ENCODE measurements at regions not wholly inside any gene's neighbourhood (a gene's known extent, or its start where the extent isn't known, plus 50 kb on each side); places are given as distances from the start of the nearest gene placed in this dataset.

- no peaks in the 10 kb centered on the region for H3K4me1 Mint-ChIP-seq
- no peak overlapping the region for H3K27ac Mint-ChIP-seq
- no peaks in the 10 kb centered on the region for H3K36me3 Mint-ChIP-seq (ENCODE audit: low read depth)
- H3K27me3 Mint-ChIP-seq: no peaks in the 10 kb centered on the region
- no peak overlapping the region for H3K4me3 Mint-ChIP-seq
- ChIA-PET CTCF (no interaction called here), POLR2A (no interaction called here)
- no peaks in the 10 kb centered on the region for H3K9me3 Mint-ChIP-seq
- DNase-seq: no peak
Observed at GRCh38 chr6:113651120-113651519, 206.0 kb upstream of the MARCKS start.

- no peak overlapping the region for H3K27ac Mint-ChIP-seq
- POLR2A ChIA-PET: no interaction called here
- CTCF ChIA-PET: no interaction called here
- H3K27me3 Mint-ChIP-seq: no peaks in the 10 kb centered on the region
- no peak overlapping the region for H3K4me3 Mint-ChIP-seq
- no peaks in the 10 kb centered on the region for H3K4me1 Mint-ChIP-seq
- no peaks in the 10 kb centered on the region for H3K36me3 Mint-ChIP-seq (ENCODE audit: low read depth)
- DNase-seq: no peak
- H3K9me3 Mint-ChIP-seq: no peaks in the 10 kb centered on the region
Observed at GRCh38 chr6:113651920-113652319, 205.2 kb upstream of the MARCKS start.

GRCh38 chr6:113653275-113653674 lies 203.9 kb upstream of the MARCKS start:
- H3K36me3 Mint-ChIP-seq (ENCODE audit: low read depth): no peaks in the 10 kb centered on the region
- H3K4me3 Mint-ChIP-seq: no peak overlapping the region
- POLR2A ChIA-PET: no interaction called here
- CTCF ChIA-PET: no interaction called here
- H3K27ac Mint-ChIP-seq: no peak overlapping the region
- DNase-seq: no peak
- no peaks in the 10 kb centered on the region for H3K27me3 Mint-ChIP-seq
- H3K9me3 Mint-ChIP-seq: no peaks in the 10 kb centered on the region
- no peaks in the 10 kb centered on the region for H3K4me1 Mint-ChIP-seq

GRCh38 chr6:113654396-113654795 lies 202.7 kb upstream of the MARCKS start:
- no peak overlapping the region for H3K27ac Mint-ChIP-seq
- no peak overlapping the region for H3K4me3 Mint-ChIP-seq
- DNase-seq: no peak
- CTCF ChIA-PET: no interaction called here
- H3K27me3 Mint-ChIP-seq: no peaks in the 10 kb centered on the region
- POLR2A ChIA-PET: no interaction called here
- no peaks in the 10 kb centered on the region for H3K9me3 Mint-ChIP-seq
- no peaks in the 10 kb centered on the region for H3K36me3 Mint-ChIP-seq (ENCODE audit: low read depth)
- no peaks in the 10 kb centered on the region for H3K4me1 Mint-ChIP-seq

- ChIA-PET CTCF (no interaction called here), POLR2A (no interaction called here)
- H3K4me1 Mint-ChIP-seq: no peaks in the 10 kb centered on the region
- no peaks in the 10 kb centered on the region for H3K27me3 Mint-ChIP-seq
- H3K9me3 Mint-ChIP-seq: no peaks in the 10 kb centered on the region
- no peaks in the 10 kb centered on the region for H3K36me3 Mint-ChIP-seq (ENCODE audit: low read depth)
- H3K27ac Mint-ChIP-seq: no peak overlapping the region
- DNase-seq: no peak
- H3K4me3 Mint-ChIP-seq: no peak overlapping the region
Observed at GRCh38 chr6:113655761-113656160, 201.4 kb upstream of the MARCKS start.

GRCh38 chr6:113659762-113660404 lies 197.3 kb upstream of the MARCKS start:
- Mint-ChIP-seq H3K27me3 (peaks cover 3% of the 10 kb centered on the region), H3K4me1 (no peaks in the 10 kb centered on the region), H3K4me3 (no peak overlapping the region), H3K27ac (no peak overlapping the region), H3K9me3 (no peaks in the 10 kb centered on the region), H3K36me3 (ENCODE audit: low read depth) (no peaks in the 10 kb centered on the region)
- ChIA-PET POLR2A (no interaction called here), CTCF (no interaction called here)
- no peak for DNase-seq

- H3K9me3 Mint-ChIP-seq: no peaks in the 10 kb centered on the region
- DNase-seq: no peak
- H3K36me3 Mint-ChIP-seq (ENCODE audit: low read depth): no peaks in the 10 kb centered on the region
- H3K27ac Mint-ChIP-seq: no peak overlapping the region
- peaks cover 3% of the 10 kb centered on the region for H3K27me3 Mint-ChIP-seq
- no peaks in the 10 kb centered on the region for H3K4me1 Mint-ChIP-seq
- ChIA-PET CTCF (no interaction called here), POLR2A (no interaction called here)
- no peak overlapping the region for H3K4me3 Mint-ChIP-seq
Observed at GRCh38 chr6:113660819-113661218, 196.3 kb upstream of the MARCKS start.

GRCh38 chr6:113662093-113662665 lies 195.0 kb upstream of the MARCKS start:
- no peak overlapping the region for H3K27ac Mint-ChIP-seq
- no peak for DNase-seq
- H3K27me3 Mint-ChIP-seq: peaks cover 3% of the 10 kb centered on the region
- H3K4me3 Mint-ChIP-seq: no peak overlapping the region
- H3K9me3 Mint-ChIP-seq: no peaks in the 10 kb centered on the region
- CTCF ChIA-PET: no interaction called here
- H3K4me1 Mint-ChIP-seq: no peaks in the 10 kb centered on the region
- H3K36me3 Mint-ChIP-seq (ENCODE audit: low read depth): no peaks in the 10 kb centered on the region
- POLR2A ChIA-PET: no interaction called here

- ChIA-PET CTCF (no interaction called here), POLR2A (no interaction called here)
- no peak overlapping the region for H3K27ac Mint-ChIP-seq
- H3K27me3 Mint-ChIP-seq: peaks cover 3% of the 10 kb centered on the region
- H3K4me3 Mint-ChIP-seq: no peak overlapping the region
- no peaks in the 10 kb centered on the region for H3K36me3 Mint-ChIP-seq (ENCODE audit: low read depth)
- H3K4me1 Mint-ChIP-seq: no peaks in the 10 kb centered on the region
- DNase-seq: no peak
- no peaks in the 10 kb centered on the region for H3K9me3 Mint-ChIP-seq
Observed at GRCh38 chr6:113662688-113663333, 194.3 kb upstream of the MARCKS start.

GRCh38 chr6:113664909-113665308 lies 192.2 kb upstream of the MARCKS start:
- no peak overlapping the region for H3K27ac Mint-ChIP-seq
- DNase-seq: no peak
- H3K4me1 Mint-ChIP-seq: no peaks in the 10 kb centered on the region
- H3K9me3 Mint-ChIP-seq: no peaks in the 10 kb centered on the region
- no peaks in the 10 kb centered on the region for H3K36me3 Mint-ChIP-seq (ENCODE audit: low read depth)
- ChIA-PET POLR2A (no interaction called here), CTCF (no interaction called here)
- peaks cover 3% of the 10 kb centered on the region for H3K27me3 Mint-ChIP-seq
- H3K4me3 Mint-ChIP-seq: no peak overlapping the region

- CTCF ChIA-PET: no interaction called here
- no peaks in the 10 kb centered on the region for H3K4me1 Mint-ChIP-seq
- H3K4me3 Mint-ChIP-seq: no peak overlapping the region
- H3K27ac Mint-ChIP-seq: no peak overlapping the region
- H3K9me3 Mint-ChIP-seq: no peaks in the 10 kb centered on the region
- no peak for DNase-seq
- POLR2A ChIA-PET: no interaction called here
- peaks cover 3% of the 10 kb centered on the region for H3K27me3 Mint-ChIP-seq
- H3K36me3 Mint-ChIP-seq (ENCODE audit: low read depth): no peaks in the 10 kb centered on the region
Observed at GRCh38 chr6:113668641-113669408, 188.3 kb upstream of the MARCKS start.

GRCh38 chr6:113669606-113670005 lies 187.5 kb upstream of the MARCKS start:
- no peaks in the 10 kb centered on the region for H3K36me3 Mint-ChIP-seq (ENCODE audit: low read depth)
- no peaks in the 10 kb centered on the region for H3K4me1 Mint-ChIP-seq
- DNase-seq: no peak
- H3K27ac Mint-ChIP-seq: no peak overlapping the region
- ChIA-PET CTCF (no interaction called here), POLR2A (no interaction called here)
- no peaks in the 10 kb centered on the region for H3K9me3 Mint-ChIP-seq
- H3K4me3 Mint-ChIP-seq: no peak overlapping the region
- peaks cover 2% of the 10 kb centered on the region for H3K27me3 Mint-ChIP-seq

- H3K36me3 Mint-ChIP-seq (ENCODE audit: low read depth): no peaks in the 10 kb centered on the region
- H3K27me3 Mint-ChIP-seq: no peaks in the 10 kb centered on the region
- ChIA-PET POLR2A (no interaction called here), CTCF (no interaction called here)
- H3K4me3 Mint-ChIP-seq: no peak overlapping the region
- no peaks in the 10 kb centered on the region for H3K4me1 Mint-ChIP-seq
- no peaks in the 10 kb centered on the region for H3K9me3 Mint-ChIP-seq
- H3K27ac Mint-ChIP-seq: no peak overlapping the region
- no peak for DNase-seq
Observed at GRCh38 chr6:113671421-113671820, 185.7 kb upstream of the MARCKS start.
